SK-N-SH (cell line): ENCODE measurements at regions not wholly inside any gene's neighbourhood (a gene's known extent, or its start where the extent isn't known, plus 50 kb on each side); places are given as distances from the start of the nearest gene placed in this dataset.

Experiments used
- JUND ChIP-seq: IDR thresholded peaks from 2 replicates; pipeline ENCODE4 v1.4.0; 2012
- MAX ChIP-seq: IDR thresholded peaks from 2 replicates; pipeline ENCODE4 v1.4.0; 2012; ENCODE audit warnings: low read depth
- POLR2AphosphoS5 ChIP-seq: IDR thresholded peaks from 2 replicates; pipeline ENCODE4 v1.6.1; 2012; ENCODE audit warnings: low read depth, low read length
- TEAD4 ChIP-seq: IDR thresholded peaks from 2 replicates; pipeline ENCODE4 v1.4.0; 2012; ENCODE audit warnings: mild to moderate bottlenecking, borderline replicate concordance; ENCODE audit not compliant: insufficient read depth
- YY1 ChIP-seq: IDR thresholded peaks from 2 replicates; pipeline ENCODE4 v1.4.0; 2012; ENCODE audit warnings: low read depth, mild to moderate bottlenecking
- TF ChIP-seq, protein P1 (sequence below): fragments of 200-600 bp; sonication (generic); IDR thresholded peaks from 2 replicates; pipeline ENCODE4 v1.6.1; 2017; ENCODE audit warnings: antibody characterized with exemption, mild to moderate bottlenecking, moderate library complexity

DNA sequence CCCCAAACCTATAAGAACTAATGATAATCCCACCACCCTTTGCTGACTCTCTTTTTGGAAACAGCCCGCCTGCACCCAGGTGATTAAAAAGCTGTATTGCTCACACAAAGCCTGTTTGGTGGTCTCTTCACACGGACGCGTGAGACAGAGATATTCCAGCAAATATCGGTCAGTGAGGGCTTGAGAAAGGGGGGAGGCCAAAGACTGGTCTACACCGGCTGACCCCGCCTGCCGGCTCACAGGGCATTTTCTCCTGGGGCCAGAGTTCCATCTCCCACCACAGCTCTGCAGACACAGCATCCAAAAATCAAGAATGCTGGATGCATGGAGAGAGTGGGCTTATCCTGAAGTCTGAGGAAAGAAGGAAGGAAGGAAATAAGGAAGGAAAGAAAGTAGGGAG, 176.0 kb downstream of the SHOX start:
- TF ChIP-seq MAX, result no peak
- TF ChIP-seq, protein P1, sequence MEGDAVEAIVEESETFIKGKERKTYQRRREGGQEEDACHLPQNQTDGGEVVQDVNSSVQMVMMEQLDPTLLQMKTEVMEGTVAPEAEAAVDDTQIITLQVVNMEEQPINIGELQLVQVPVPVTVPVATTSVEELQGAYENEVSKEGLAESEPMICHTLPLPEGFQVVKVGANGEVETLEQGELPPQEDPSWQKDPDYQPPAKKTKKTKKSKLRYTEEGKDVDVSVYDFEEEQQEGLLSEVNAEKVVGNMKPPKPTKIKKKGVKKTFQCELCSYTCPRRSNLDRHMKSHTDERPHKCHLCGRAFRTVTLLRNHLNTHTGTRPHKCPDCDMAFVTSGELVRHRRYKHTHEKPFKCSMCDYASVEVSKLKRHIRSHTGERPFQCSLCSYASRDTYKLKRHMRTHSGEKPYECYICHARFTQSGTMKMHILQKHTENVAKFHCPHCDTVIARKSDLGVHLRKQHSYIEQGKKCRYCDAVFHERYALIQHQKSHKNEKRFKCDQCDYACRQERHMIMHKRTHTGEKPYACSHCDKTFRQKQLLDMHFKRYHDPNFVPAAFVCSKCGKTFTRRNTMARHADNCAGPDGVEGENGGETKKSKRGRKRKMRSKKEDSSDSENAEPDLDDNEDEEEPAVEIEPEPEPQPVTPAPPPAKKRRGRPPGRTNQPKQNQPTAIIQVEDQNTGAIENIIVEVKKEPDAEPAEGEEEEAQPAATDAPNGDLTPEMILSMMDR, result no peak
- no peak for TF ChIP-seq TEAD4
- no peak for TF ChIP-seq POLR2AphosphoS5
- TF ChIP-seq JUND, result no peak
- TF ChIP-seq YY1, result no peak
